Testis (tissue), 2 donors: ENCODE measurements at regions not wholly inside any gene's neighbourhood (a gene's known extent, or its start where the extent isn't known, plus 50 kb on each side); places are given as distances from the start of the nearest gene placed in this dataset.

Source experiments
- POLR2A ChIP-seq: fragments of 450-650 bp; IDR thresholded peaks from one replicate; pipeline ENCODE4 v1.6.1; 2017; ENCODE audit warnings: antibody characterized with exemption, mild to moderate bottlenecking, moderate library complexity
- TF ChIP-seq, protein P1 (sequence below), 3 experiments: fragments of 450-650 bp in 2 of 3; fragments of 200-600 bp in 1 of 3; sonication (generic) in 1 of 3; IDR thresholded peaks; one replicate each; pipeline ENCODE4 v1.5.1; 2016 to 2019; ENCODE audit warnings: antibody characterized with exemption in 3 of 3, mild to moderate bottlenecking in 2 of 3, moderate library complexity in 1 of 3

DNA sequence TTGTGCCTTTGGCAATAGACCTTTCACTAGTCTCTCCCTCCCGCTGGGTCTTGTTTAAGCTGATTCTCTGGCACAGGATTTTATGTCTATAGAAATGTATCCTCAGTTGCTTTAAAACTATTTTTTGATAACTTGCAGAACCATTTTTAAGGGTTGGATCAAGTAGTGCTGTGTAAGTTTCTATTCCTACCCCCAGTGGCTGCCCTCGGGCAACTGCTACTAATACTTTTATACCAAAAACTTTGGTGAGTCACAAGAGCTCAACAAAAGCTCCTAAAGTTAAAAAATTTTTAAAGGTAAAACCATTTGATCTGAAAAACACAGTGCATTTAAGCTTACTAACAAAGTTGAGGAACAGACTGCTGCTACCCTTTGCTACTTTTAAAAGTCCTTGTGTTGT lies 1460.6 kb upstream of the PCDH7 start:
- TF ChIP-seq, protein P1, sequence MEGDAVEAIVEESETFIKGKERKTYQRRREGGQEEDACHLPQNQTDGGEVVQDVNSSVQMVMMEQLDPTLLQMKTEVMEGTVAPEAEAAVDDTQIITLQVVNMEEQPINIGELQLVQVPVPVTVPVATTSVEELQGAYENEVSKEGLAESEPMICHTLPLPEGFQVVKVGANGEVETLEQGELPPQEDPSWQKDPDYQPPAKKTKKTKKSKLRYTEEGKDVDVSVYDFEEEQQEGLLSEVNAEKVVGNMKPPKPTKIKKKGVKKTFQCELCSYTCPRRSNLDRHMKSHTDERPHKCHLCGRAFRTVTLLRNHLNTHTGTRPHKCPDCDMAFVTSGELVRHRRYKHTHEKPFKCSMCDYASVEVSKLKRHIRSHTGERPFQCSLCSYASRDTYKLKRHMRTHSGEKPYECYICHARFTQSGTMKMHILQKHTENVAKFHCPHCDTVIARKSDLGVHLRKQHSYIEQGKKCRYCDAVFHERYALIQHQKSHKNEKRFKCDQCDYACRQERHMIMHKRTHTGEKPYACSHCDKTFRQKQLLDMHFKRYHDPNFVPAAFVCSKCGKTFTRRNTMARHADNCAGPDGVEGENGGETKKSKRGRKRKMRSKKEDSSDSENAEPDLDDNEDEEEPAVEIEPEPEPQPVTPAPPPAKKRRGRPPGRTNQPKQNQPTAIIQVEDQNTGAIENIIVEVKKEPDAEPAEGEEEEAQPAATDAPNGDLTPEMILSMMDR (IDR thresholded peaks at IDR 0.05): no peak
- TF ChIP-seq POLR2A: no peak
